Body of pancreas (tissue), 4 donors: ENCODE measurements at regions not wholly inside any gene's neighbourhood (a gene's known extent, or its start where the extent isn't known, plus 50 kb on each side); places are given as distances from the start of the nearest gene placed in this dataset.
"Not testable (repeated sequence)": the region's sequence is repeated elsewhere in the genome, so short reads cannot be mapped to it uniquely, and the experiment has no call there.

ENCODE experiments used
- POLR2A ChIP-seq, 3 donors: fragments of 450-650 bp; IDR thresholded peaks; one replicate each; pipeline ENCODE4 v1.6.1; 2016; ENCODE audit warnings: antibody characterized with exemption in 3 of 3, mild to moderate bottlenecking in 2 of 3
- TF ChIP-seq, protein P1 (sequence below), 7 experiments: fragments of 450-650 bp in 4 of 7; fragments of 200-600 bp in 3 of 7; sonication (generic) in 3 of 7; IDR thresholded peaks; one replicate each; pipeline ENCODE4 v1.5.1; 2016 to 2019; ENCODE audit warnings: antibody characterized with exemption in 7 of 7

GRCh38 chr7:142495879-142496278, 238.0 kb upstream of the PRSS58 start:
- TF ChIP-seq POLR2A (IDR thresholded peaks at IDR 0.05), result not testable (repeated sequence)
- TF ChIP-seq, protein P1, sequence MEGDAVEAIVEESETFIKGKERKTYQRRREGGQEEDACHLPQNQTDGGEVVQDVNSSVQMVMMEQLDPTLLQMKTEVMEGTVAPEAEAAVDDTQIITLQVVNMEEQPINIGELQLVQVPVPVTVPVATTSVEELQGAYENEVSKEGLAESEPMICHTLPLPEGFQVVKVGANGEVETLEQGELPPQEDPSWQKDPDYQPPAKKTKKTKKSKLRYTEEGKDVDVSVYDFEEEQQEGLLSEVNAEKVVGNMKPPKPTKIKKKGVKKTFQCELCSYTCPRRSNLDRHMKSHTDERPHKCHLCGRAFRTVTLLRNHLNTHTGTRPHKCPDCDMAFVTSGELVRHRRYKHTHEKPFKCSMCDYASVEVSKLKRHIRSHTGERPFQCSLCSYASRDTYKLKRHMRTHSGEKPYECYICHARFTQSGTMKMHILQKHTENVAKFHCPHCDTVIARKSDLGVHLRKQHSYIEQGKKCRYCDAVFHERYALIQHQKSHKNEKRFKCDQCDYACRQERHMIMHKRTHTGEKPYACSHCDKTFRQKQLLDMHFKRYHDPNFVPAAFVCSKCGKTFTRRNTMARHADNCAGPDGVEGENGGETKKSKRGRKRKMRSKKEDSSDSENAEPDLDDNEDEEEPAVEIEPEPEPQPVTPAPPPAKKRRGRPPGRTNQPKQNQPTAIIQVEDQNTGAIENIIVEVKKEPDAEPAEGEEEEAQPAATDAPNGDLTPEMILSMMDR (IDR thresholded peaks at IDR 0.05), result not testable (repeated sequence)
